HG02970 (cell line): ENCODE measurements at regions not wholly inside any gene's neighbourhood (a gene's known extent, or its start where the extent isn't known, plus 50 kb on each side); places are given as distances from the start of the nearest gene placed in this dataset.
"Not testable (repeated sequence)": the region's sequence is repeated elsewhere in the genome, so short reads cannot be mapped to it uniquely, and the experiment has no call there.

Experiments used
- ATAC-seq: cut with Tn5 transposase; IDR thresholded peaks from one replicate; pipeline ENCODE4 v1.9.1; 2021; ENCODE audit warnings: mild to moderate bottlenecking, moderate library complexity, moderate number of reproducible peaks; ENCODE audit not compliant: unreplicated experiment, low FRiP score

DNA sequence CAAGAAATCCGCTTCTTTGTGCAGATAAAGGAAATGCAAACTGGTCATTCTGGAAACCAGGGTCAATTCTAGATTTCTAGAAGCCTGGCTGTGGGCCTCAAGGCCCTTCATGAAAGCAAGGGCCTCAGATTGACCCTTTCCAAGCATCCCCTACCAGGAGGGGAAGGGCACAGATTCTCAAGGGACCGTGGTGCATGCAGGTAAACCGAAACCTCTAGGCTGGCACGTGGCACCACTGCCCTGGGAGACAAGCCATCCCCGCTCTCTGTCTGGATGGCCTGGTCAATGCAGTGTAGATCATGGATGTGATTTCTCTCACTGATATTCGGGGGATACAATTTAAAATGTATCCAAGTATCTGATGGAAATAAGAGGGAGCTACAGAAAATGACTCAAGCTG, 69.4 kb downstream of the TOMM20 start:
- ATAC-seq, result no peak

DNA sequence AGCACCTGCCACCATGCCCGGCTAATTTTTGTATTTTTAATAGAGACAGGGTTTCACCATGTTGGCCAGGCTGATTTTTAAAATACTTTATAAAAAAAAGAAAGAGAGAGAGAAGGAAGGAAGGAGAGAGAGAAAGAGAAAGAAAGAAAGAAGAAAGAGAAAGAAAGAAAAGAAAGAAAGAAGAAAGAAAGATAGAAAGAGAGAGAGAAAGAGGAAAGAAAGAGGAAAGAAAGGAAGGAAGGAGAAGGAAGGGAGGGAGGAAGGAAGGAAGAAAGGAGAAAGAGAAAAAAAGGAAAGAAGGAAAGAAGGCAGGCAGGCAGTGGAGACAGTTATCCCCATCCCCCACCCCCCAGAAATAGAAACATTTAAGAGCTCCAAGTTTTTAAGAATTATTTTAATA, 69.9 kb downstream of the TOMM20 start:
- no peak for ATAC-seq

DNA sequence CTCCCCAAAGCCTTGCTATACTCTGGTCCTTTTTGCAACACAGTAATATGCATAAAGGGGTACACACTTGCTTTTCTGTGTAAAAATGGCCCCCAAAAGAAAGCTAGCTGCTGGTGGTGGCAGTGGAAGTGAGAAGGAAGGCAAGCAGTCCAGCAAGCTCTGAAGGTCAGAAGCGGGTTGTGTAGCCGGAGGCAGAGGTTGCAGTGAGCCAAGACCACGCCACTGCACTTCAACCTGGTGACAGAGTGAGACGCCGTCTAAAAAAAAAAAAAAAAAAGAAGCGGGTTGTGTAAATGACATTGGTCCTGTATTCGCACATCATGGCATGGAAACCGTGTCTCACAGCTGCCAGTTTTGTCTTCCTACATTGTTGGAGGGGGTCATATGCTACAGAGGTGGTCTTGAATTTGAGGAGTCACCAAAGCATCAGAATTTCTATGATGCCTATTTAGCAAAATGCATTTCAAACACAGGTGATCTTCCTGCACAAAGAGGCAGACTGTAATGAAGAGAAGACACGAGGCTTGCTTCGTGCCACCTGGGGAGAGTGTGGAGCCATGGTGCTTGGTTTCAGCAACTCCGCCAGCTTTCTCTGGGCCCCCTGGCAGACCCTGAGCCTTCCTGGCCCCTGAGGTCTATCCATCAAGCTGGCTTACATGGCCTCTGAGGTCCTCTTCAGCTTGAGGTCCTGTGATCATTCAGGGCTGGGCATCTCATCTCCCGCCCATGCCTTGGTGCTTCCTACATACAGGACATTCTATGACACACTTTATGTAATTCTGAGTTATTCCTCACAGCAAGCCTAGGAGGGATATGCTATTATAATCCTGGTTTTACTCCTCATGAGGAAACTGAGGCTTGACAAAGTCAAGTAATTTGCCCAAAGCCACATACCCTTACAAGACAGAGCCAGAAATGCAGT, 71.0 kb downstream of the TOMM20 start:
- no peak for ATAC-seq

DNA sequence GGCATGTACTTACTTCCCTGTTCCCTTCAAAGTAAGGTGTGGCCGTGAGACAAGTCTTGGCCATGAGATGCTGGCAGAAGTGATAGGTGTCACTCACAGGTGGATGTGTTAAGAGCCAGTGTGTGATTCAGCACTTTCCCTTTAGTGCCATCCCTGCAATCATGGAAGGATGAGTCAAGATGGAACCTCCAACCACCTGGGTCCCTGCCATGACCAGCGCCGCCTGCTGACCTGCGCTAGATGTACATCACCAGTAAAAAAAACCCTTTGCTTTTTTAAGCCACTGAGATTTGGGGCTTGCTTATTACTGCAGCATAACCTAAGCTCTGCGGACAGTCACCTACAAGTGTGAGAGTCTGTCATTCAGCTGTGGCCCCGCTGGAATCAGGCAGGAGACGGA, 71.7 kb downstream of the TOMM20 start:
- no peak for ATAC-seq

DNA sequence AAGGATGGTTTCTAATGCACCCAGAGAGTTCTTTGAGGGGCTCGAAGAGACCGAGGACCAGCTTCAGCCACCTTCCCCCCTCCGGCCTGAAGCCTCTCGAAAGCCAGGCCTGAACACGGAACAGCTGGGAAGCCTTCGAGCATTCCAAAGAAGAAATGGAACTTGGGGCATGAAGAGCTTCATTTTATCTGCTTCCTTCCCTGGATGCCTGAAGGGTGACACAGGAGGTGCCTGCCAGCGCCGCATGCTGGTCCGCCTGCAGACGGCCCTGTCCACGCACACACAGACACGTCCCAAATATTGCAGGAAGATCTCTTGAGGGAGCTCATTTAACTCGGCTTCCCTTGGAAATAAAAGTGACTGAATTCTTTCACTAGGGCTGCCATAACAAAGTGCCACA, 73.7 kb downstream of the TOMM20 start:
- ATAC-seq, result no peak

DNA sequence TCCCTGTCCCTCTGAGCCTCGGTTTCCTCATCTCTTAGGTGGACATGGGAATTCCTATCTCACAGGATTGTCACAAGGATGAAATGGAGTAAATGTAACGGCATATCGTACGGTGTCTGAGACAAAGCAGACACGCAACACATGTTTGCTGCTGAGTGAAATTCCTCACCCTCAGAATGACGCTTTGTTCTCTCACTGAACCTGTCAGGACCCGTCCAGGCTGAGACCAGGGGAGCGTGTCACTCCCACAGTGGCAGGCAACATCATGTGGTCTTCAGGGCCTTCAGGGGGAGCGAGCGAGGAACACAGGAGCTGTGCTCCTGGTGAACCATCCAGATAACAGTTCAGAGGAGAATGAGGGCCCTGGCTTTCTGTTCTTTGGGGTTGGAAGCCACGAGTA, 74.2 kb downstream of the TOMM20 start:
- no peak for ATAC-seq

DNA sequence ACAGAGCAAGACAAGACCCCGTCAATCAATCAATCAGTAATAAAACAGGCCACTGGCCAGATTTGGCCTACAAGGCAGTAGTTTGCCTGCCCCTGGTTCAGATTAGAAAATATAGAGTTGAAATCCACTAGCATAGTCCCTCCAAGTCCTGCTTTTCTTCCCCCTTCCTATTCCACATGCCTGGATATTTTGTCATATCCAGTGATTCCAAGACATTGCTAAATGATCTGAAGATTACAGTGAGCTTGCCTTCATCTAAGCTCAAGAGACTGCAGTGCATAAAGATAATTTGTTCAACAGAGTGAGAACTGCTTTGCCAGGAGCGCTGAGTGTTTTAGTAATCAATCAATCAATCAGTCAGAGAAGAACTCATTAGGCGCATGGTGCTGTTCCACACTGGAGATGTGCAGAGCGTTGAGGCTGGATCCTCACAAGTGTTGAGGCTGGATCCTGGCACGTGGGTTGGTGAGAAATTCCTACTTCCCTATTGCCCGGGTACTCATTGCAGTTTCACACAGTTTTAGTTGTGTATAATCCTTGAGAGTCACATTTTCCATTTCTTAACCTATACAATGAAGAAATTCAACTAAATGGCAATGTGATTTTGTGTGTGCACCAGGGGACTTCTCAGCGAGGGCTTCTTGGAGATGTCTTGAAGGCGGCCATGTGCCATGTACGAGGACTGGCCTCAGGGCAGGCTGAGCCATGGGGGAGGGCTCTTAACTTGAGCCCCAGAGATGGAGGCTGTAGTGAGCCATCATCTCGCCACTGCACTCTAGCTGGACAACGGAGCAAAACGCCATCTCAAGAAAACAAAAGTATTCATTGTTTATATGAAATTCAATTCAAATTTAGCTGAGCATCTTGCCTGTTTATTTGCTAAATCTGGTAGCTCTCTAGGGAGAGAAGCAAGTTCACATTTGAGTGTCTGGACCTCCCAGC, 76.3 kb downstream of the TOMM20 start:
- ATAC-seq, result no peak

DNA sequence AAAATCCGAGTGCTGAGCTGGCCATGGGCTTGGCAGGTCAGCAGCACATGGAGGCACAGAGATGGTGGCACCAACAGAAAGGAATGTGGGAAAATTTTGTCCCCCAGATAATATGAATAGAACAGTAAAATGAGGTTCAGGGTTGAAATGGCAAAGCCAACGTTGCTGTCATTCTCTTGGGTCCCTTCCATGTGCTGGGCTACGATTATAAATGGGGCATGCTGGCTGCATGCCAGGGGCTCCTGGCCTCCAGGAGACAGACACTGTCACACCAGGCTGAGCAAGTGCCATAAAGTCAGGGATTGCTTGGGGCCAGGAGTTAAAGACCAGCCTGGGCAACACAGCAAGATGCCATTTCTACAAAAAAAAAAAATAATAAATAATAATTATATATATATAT, 77.1 kb downstream of the TOMM20 start:
- ATAC-seq, result no peak

DNA sequence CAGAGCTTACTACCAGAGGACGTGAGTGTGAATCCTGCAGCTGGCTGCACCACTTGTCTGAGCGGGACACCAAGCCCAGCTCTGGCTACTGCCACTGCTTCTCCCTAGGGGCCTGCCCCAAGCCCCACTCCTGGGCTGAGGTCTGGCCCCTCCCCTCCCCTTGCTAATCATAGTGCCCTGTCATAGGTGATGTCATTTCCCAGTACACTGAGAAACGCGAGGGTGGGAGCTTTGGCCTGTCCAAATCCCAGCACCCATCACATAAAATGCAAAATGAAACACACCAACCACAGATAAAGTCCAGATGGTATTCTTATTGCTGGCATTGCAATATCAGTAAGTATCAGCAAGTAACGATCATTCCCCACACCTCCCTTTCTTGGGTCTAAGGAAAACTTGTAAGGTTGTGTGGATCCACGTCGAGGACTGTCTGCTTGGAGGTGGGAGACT, 77.7 kb downstream of the TOMM20 start:
- no peak for ATAC-seq

DNA sequence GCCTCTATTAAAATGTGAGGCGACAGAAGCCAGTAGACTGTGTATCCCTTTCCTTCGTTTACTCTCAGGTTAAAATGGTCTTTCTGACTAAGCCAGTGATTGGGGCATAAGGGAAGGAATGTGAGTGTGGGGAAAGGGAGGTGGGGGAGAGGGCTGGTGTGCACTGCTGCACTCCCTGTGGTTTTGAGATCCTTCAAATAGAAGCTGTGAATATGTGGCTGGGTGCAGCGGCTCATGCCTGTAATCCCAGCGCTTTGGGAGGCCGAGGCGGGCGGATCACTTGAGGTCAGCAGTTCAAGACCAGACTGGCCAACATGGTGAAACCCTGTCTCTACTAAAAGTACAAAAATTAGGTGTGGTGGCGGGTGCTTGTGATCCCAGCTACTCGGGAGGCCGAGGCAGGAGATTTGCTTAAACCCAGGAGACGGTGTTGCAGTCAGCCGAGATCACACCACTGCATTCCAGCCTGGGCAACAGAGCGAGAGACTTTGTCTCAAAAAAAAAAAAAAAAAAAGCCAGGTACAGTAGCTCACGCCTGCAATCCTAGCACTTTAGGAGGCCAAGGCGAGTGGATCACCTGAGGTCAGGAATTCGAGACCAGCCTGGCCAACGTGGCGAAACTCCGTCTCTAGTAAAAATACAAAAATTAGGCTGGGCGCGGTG, 78.8 kb downstream of the TOMM20 start:
- ATAC-seq, result not testable (repeated sequence)

DNA sequence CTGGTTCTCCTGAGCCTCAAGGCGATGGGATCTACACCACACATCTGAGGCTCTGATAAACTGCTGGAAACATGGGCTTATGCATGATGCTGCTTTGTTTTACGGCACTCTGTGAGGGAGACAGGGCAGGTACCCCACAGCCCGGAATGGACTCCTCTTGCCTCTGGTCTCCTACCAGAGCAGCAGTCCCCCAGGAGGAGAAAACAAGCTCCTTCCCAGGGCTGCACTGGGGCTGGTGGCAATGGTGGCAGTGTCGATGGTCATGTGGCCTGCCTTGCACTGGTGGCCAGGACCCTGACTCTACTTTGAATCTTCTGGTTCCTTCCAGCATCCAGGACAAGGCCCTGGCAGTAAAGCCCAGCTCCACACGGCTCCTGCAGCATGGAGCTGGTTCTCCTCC, 79.4 kb downstream of the TOMM20 start:
- ATAC-seq, result no peak

DNA sequence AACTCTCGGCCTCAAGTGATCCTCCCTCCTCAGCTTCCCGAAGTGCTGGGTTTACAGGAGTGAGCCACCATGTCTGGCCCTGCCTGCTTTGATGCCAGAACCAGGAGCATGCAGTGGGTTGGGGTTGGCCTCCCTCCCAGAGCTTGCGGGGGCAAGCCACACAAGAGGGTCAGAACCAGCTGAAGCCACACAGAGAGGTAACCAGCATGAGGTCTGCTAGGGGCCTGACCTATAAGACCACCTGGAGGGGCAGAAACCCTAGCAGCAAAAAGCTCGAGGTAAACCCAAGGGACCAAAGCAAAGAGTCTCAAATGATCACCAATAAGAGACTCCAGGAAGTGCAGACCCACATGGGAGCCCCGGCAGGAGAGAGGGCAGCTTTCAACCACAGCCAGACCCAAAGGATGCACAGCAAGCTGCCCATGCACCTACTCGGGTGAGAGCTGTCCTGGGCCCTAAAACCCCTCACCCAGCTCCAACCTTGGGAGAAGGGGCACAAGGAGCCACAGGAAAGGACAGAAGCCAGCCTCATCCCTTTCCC, 81.2 kb downstream of the TOMM20 start:
- no peak for ATAC-seq

DNA sequence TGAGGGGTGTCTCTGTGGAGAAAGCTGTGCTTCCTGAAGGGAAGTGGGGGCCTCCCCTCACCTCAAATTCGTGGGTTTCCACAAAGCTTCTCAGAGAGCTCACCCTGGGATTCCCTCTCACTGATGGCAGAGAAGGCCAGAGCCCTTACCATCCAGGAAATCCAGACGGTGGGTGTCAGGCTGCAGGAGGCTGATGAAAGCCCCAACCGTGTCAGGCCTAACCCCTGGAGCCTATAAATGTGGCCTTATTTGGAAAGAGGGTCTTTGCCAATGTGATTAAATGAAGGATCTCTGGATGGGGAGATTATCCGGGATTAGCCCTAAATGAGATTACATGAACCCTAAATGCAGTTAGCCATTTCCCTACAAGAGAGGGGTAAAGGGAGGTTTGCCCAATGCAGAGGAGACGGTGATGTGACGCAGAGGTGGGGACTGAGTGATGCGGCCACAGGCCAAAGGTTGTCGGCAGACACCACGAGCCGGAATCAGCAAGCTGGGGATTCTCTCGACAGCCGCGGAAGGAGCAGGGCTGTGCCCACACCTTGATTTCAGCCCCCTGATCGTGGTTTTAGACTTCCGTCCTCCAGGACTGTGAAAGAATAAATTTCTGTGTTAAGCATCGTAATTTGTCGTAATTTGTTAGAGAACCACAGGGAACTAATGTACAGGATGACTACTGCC, 82.6 kb downstream of the TOMM20 start:
- ATAC-seq, result no peak

DNA sequence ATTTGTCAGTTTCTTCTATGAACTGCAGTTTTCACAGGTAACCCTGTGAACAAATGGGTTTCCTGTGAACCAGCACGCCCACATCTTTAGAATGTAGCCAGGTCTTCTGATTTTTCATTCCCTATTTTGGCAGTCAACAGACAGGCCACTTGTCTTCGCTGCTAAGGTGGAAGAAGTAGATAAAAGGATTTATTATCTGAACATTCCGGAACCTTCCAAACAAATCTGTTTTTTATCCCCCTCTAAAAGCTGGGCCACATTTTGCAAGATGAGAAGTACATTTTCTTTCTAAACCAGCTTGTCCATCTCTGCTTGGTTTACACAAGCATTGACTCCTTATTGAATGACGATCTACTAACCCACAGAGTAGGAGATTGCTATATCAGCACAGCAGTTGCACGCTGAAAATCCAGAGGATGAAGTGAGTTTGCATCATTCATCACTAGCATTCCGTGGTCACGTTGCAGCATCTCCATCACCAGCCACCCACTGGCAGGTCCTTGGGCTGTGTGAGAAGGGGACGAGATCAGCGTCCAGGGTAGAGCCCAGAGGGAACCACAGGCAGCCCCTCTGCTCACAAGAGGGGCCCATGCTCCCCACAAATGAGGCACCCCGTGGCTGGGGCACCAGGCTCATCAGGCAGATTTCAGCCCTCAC, 83.5 kb downstream of the TOMM20 start:
- no peak for ATAC-seq

DNA sequence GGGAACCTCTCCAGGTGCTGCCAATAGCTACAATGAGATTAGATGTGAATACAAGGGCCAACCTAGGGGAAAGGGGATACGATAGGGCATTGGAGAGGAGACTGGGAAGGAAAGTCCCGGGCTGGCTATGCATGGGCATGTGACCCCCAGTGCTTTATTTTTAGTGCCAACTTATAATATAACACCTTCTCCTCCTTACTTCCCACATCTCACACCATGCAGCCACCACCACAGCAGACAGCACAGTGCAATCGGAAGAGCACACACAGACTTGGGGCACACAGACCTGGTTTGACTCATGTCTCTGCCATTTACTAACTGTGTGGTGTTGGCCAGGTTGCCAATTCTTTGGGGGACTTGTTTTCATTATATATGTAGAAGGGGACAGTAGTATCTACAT, 85.4 kb downstream of the TOMM20 start:
- ATAC-seq, result no peak

DNA sequence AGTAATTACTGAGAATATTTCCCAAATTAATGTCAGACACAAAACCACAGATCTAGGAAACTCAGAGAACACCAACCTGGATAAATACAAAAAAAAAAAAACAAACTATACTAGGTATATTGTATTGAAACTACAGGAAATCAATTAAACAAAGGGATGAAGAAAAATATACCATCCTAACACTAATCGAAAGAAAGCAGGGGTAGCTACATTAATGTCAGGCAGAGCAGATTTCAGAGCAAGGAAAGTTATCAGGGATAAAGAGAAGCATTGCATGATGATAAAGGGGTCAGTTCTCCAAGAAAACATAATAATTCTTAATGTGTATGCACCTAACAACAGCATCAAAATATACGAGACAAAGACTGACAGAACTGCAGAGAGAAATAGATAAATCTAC, 89.9 kb downstream of the TOMM20 start:
- no peak for ATAC-seq

DNA sequence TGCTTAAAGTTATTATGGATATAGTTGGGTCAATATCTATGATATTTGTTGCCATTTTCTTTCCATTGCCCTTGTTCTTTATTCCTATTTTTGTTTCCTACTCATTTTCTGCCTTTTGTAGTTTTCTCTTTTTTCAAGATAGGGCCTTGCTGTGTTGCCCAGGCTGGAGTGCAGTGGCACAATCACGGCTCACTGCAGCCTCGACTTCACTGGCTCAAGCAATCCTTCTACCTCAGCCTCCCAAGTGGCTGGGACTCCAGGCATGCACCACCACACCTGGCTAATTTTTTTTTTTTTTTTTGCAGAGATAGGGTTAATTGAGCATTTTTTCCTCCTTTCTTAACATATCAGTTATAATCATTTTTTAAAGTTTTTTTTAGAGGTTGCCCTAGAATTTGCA, 92.7 kb downstream of the TOMM20 start:
- no peak for ATAC-seq

DNA sequence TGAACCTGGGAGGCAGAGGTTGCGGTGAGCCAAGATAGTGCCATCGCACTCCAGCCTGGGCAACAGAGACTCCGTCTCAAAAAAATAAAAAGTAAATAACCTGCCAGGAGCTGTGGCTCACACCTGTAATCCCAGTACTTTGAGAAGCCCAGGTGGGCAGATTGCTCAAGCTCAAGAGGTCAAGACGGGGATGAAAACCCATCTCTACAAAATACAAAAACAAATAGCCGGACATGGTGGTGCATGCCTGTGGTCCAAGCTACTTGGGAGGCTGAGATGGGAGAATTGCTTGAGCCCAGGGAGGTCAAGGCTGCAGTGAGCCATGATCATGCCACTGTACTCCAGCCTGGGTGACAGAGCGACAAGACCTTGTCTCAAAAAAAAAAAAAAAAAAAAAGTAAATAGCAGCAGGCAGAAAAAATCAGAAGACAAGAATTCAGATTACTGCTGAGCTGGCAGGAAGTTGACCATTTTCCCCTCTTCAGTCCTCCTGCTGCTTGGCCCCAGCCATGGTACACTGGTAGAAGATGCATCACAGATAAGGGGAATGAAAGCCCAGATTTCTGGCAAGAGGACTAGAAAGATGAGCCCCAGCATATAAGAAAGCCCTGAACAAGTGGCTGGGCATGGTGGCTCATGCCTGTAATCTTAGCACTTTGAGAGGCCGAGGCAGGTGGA, 97.6 kb downstream of the TOMM20 start:
- ATAC-seq, result no peak

DNA sequence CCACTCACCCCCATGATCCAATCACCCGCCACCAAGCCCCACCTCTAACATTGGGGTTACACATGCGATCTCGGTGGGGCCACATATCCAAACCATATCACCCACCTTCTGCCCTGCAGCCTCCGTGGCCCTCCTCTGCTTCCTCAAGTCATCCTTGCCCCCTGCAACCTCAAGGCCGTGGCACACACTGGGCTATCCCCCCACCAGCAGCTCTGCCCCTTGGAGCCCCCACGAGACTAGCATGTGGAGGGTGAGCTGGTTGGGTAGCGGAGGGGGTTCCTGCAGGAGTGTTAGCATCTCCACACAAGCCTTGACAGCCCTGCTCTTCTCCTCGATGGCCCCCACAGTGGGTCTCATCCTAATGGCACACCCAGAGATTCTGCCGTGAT, 100.8 kb downstream of the TOMM20 start:
- no peak for ATAC-seq
